ENCODE measurements at regions not wholly inside any gene's neighbourhood (a gene's known extent, or its start where the extent isn't known, plus 50 kb on each side); places are given as distances from the start of the nearest gene placed in this dataset.

DNA sequence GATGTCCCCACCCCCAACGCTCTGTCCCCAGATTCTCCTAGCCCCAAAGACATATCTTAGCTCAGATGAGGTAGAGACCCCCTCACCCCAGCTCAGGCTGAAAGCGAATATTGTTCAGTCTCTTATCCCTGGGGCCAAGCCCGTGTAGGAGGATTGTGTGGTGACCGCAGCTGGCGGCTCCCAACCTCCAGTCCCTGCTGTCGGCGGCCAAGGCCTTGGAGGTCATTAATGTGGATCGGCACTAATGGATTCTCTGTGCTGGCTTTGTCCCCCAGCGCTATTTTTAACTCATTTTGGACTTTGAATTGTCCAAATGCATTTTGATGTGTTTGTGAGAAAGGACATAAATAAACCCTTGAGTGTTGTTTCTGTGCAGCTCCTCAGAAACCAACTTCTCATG lies 124.2 kb downstream of the UQCRFS1 start:
- H3K9ac ChIP-seq (ENCODE audit: low read depth, low read length, poor library complexity, severe bottlenecking) = no peak overlapping the region
- H2AFZ ChIP-seq (ENCODE audit: low read length) = no peak overlapping the region
- H3F3A ChIP-seq (ENCODE audit: low read depth) = no peaks in the 10 kb centered on the region
- H3K4me3 ChIP-seq (ENCODE audit: low read length, poor library complexity, severe bottlenecking) = no peak overlapping the region
- H3K79me2 ChIP-seq (ENCODE audit: insufficient read depth, low read length) = no peaks in the 10 kb centered on the region
- H3K4me2 ChIP-seq (ENCODE audit: low read depth, low read length, poor library complexity, severe bottlenecking) = no peak overlapping the region
- no peaks in the 10 kb centered on the region for H3K27me3 ChIP-seq (ENCODE audit: insufficient read depth, low read length, poor library complexity, severe bottlenecking)
- TF ChIP-seq EZH2phosphoT487 (IDR thresholded peaks at IDR 0.05; ENCODE audit: borderline replicate concordance) (no peak), CTCF (conservative IDR thresholded peaks at IDR 0.05; ENCODE audit: low read length) (no peak)
- H3K9me3 ChIP-seq (ENCODE audit: insufficient read depth, low read depth, low read length) = no peaks in the 10 kb centered on the region; the same call in 1 of the 2 replicates
- no peaks in the 10 kb centered on the region for H3K9me2 ChIP-seq (replicated peaks; ENCODE audit: low read depth, low read length)
- H3K36me3 ChIP-seq (ENCODE audit: insufficient read depth, low read length) = no peaks in the 10 kb centered on the region
- H3K4me1 ChIP-seq (ENCODE audit: insufficient read depth, low read length, poor library complexity, severe bottlenecking) = no peaks in the 10 kb centered on the region
- no peaks in the 10 kb centered on the region for H4K20me1 ChIP-seq (ENCODE audit: insufficient read depth, low read length, poor library complexity, severe bottlenecking)

DNA sequence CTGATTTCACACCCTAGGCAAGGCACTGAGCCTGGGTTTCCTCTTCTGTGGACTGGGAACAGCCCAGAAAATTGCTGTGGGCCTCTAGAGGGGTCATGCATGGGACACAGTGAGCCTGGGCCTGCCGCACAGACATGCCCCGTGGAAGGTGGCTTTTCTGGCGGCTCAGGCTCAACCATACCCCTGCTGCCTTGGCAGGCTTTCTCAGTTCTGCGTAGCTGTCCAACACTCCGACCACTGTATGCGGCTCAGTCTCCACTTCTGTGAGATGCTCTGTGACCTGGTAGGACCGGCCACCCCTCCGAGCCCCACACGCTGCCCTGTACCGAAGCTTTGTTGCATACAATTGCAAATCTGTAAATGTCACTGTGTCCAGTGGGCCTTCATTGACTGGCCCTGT lies 126.3 kb downstream of the UQCRFS1 start:
- Histone ChIP-seq H3K4me1 (ENCODE audit: insufficient read depth, low read length, poor library complexity, severe bottlenecking) (no peaks in the 10 kb centered on the region), H3K9me3 (ENCODE audit: insufficient read depth, low read depth, low read length) (no peaks in the 10 kb centered on the region; the same call in 1 of the 2 replicates), H2AFZ (ENCODE audit: low read length) (no peak overlapping the region), H3K36me3 (ENCODE audit: insufficient read depth, low read length) (no peaks in the 10 kb centered on the region), H3F3A (ENCODE audit: low read depth) (no peaks in the 10 kb centered on the region), H3K9me2 (replicated peaks; ENCODE audit: low read depth, low read length) (no peaks in the 10 kb centered on the region), H3K4me2 (ENCODE audit: low read depth, low read length, poor library complexity, severe bottlenecking) (no peak overlapping the region), H3K79me2 (ENCODE audit: insufficient read depth, low read length) (no peaks in the 10 kb centered on the region), H3K27me3 (ENCODE audit: insufficient read depth, low read length, poor library complexity, severe bottlenecking) (no peaks in the 10 kb centered on the region), H4K20me1 (ENCODE audit: insufficient read depth, low read length, poor library complexity, severe bottlenecking) (no peaks in the 10 kb centered on the region), H3K4me3 (ENCODE audit: low read length, poor library complexity, severe bottlenecking) (no peak overlapping the region), H3K9ac (ENCODE audit: low read depth, low read length, poor library complexity, severe bottlenecking) (no peak overlapping the region)
- TF ChIP-seq EZH2phosphoT487 (IDR thresholded peaks at IDR 0.05; ENCODE audit: borderline replicate concordance) (no peak), CTCF (conservative IDR thresholded peaks at IDR 0.05; ENCODE audit: low read length) (no peak)

DNA sequence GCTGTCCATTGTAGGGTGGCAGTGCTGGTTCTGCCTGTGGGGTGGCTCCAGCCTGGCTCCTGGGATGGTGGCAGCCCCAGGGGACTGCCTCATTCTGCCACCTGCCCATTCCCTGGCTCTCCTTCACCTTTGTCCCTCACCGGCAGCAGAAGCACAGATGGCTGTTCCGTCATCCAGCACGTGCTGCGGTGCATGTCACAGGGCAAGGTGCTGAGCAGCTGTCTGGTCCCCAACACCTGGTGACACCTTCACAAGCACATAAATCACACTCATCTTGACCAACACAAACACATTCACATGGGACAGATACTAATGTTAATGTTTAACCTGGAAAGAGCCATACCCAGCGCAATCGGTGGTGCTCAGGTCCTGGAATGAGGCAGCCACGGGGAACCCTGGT lies 126.8 kb downstream of the UQCRFS1 start:
- Histone ChIP-seq H3K79me2 (ENCODE audit: insufficient read depth, low read length) (no peaks in the 10 kb centered on the region), H3K9ac (ENCODE audit: low read depth, low read length, poor library complexity, severe bottlenecking) (no peak overlapping the region), H3K4me2 (ENCODE audit: low read depth, low read length, poor library complexity, severe bottlenecking) (no peak overlapping the region), H2AFZ (ENCODE audit: low read length) (no peak overlapping the region), H3K9me2 (replicated peaks; ENCODE audit: low read depth, low read length) (no peaks in the 10 kb centered on the region), H3K9me3 (ENCODE audit: insufficient read depth, low read depth, low read length) (no peaks in the 10 kb centered on the region; the same call in 1 of the 2 replicates), H3K4me1 (ENCODE audit: insufficient read depth, low read length, poor library complexity, severe bottlenecking) (no peaks in the 10 kb centered on the region), H4K20me1 (ENCODE audit: insufficient read depth, low read length, poor library complexity, severe bottlenecking) (no peaks in the 10 kb centered on the region), H3K36me3 (ENCODE audit: insufficient read depth, low read length) (no peaks in the 10 kb centered on the region), H3K4me3 (ENCODE audit: low read length, poor library complexity, severe bottlenecking) (no peak overlapping the region), H3F3A (ENCODE audit: low read depth) (no peaks in the 10 kb centered on the region), H3K27me3 (ENCODE audit: insufficient read depth, low read length, poor library complexity, severe bottlenecking) (no peaks in the 10 kb centered on the region)
- TF ChIP-seq CTCF (conservative IDR thresholded peaks at IDR 0.05; ENCODE audit: low read length) = no peak
- no peak for TF ChIP-seq EZH2phosphoT487 (IDR thresholded peaks at IDR 0.05; ENCODE audit: borderline replicate concordance)

Measured in Loucy (cell line).